ENCODE measurements at regions not wholly inside any gene's neighbourhood (a gene's known extent, or its start where the extent isn't known, plus 50 kb on each side); places are given as distances from the start of the nearest gene placed in this dataset.

DNA sequence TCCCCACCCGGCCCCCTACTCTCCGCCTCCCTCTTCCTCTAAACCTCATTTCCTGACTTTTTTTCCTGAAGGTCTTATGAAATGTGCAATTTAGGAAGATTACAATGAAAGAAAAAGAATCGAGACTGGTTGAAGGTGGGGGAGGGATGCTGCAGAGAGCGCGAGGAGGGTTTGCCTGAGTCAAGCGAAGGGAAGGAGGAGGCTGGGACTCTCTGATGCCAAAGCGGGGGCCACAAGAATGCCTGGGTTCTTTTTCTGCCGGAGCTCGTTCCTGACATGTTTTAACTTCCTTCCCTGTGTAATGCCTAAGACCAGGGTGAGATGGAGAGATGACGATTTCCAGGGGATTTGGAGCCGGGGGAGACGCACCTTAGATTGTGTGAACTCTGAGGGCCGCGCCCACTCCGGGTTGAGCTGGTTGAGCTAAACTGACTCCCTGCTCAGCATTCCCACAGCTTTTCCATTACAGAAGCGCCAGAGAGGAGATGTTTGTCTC is 270.5 kb upstream of the SORL1-AS1 start:
- TF ChIP-seq, protein P1, sequence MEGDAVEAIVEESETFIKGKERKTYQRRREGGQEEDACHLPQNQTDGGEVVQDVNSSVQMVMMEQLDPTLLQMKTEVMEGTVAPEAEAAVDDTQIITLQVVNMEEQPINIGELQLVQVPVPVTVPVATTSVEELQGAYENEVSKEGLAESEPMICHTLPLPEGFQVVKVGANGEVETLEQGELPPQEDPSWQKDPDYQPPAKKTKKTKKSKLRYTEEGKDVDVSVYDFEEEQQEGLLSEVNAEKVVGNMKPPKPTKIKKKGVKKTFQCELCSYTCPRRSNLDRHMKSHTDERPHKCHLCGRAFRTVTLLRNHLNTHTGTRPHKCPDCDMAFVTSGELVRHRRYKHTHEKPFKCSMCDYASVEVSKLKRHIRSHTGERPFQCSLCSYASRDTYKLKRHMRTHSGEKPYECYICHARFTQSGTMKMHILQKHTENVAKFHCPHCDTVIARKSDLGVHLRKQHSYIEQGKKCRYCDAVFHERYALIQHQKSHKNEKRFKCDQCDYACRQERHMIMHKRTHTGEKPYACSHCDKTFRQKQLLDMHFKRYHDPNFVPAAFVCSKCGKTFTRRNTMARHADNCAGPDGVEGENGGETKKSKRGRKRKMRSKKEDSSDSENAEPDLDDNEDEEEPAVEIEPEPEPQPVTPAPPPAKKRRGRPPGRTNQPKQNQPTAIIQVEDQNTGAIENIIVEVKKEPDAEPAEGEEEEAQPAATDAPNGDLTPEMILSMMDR (IDR thresholded peaks at IDR 0.05): no peak
- no peak for TF ChIP-seq POLR2A (IDR thresholded peaks at IDR 0.05)

Data from testis (tissue), 2 donors.